Nephron (organoid): ENCODE measurements at regions not wholly inside any gene's neighbourhood (a gene's known extent, or its start where the extent isn't known, plus 50 kb on each side); places are given as distances from the start of the nearest gene placed in this dataset.
A peak's percentile ranks its signal among the peaks of the same experiment; 100 is the strongest.

Experiments used
- H3K27ac Mint-ChIP-seq, 3 experiments: 2 replicates each; pipeline ENCODE4 v1.8.0; 2020; ENCODE audit warnings: mixed read lengths in 3 of 3, mild to moderate bottlenecking in 2 of 3, moderate library complexity in 1 of 3
- H3K27me3 Mint-ChIP-seq: 2 replicates; pipeline ENCODE4 v1.8.0; 2021; ENCODE audit warnings: low read depth, mild to moderate bottlenecking, moderate library complexity, mixed read lengths
- H3K36me3 Mint-ChIP-seq: 2 replicates; pipeline ENCODE4 v1.8.0; 2020; ENCODE audit warnings: low read depth, mixed read lengths
- H3K4me1 Mint-ChIP-seq: 2 replicates; pipeline ENCODE4 v1.8.0; 2020; ENCODE audit warnings: mixed read lengths
- H3K4me3 Mint-ChIP-seq, 3 experiments: 2 replicates each; pipeline ENCODE4 v1.8.0; 2020; ENCODE audit warnings: mild to moderate bottlenecking in 3 of 3, mixed read lengths in 3 of 3, moderate library complexity in 2 of 3
- H3K9me3 Mint-ChIP-seq: 2 replicates; pipeline ENCODE4 v1.8.0; 2020; ENCODE audit warnings: mixed read lengths
- TF ChIP-seq, protein P1 (sequence below), 3 experiments: fragments of 200-600 bp; sonication (generic); IDR thresholded peaks; one replicate each; pipeline ENCODE4 v1.5.0; 2021; ENCODE audit warnings: antibody characterized with exemption in 3 of 3; ENCODE audit not compliant: unreplicated experiment in 3 of 3

DNA sequence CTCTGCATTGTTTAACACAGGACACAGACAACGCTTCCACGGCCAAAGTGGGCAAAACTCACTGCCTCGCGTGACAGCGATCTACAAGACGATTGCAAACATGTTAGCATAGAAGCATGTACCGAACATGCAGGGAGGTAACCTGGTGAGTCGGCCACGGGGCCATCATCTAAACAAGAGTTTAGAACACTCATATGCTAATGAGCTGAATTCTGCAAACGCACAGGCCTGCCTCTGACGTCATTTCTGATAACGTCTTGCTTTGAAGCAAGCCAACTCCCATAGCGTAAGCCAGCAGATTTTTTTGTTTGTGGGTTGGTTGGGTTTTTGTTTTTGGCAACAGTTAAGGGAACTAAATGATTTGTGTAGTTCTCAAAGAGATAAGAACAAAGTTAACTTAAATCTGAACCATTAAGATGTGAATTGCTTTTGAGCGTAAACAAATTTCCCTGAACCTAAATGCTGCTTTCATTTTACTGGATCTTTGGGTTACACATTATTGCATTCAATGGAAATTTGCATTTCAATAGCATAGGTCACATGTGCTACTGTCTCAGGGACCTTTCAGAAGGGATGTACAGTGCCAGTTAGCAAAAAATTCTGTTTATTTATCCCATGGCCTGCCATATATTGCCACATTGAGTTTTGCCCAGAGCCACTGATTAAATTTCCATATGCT, 184.5 kb upstream of the PDE10A start:
- peaks cover 90% of the 10 kb centered on the region for H3K27me3 Mint-ChIP-seq
- no peaks in the 10 kb centered on the region for H3K36me3 Mint-ChIP-seq
- peaks cover 57% of the 10 kb centered on the region for H3K4me1 Mint-ChIP-seq
- TF ChIP-seq, protein P1, sequence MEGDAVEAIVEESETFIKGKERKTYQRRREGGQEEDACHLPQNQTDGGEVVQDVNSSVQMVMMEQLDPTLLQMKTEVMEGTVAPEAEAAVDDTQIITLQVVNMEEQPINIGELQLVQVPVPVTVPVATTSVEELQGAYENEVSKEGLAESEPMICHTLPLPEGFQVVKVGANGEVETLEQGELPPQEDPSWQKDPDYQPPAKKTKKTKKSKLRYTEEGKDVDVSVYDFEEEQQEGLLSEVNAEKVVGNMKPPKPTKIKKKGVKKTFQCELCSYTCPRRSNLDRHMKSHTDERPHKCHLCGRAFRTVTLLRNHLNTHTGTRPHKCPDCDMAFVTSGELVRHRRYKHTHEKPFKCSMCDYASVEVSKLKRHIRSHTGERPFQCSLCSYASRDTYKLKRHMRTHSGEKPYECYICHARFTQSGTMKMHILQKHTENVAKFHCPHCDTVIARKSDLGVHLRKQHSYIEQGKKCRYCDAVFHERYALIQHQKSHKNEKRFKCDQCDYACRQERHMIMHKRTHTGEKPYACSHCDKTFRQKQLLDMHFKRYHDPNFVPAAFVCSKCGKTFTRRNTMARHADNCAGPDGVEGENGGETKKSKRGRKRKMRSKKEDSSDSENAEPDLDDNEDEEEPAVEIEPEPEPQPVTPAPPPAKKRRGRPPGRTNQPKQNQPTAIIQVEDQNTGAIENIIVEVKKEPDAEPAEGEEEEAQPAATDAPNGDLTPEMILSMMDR (IDR thresholded peaks at IDR 0.05; ENCODE audit: unreplicated experiment in 3 of 3), result no peak
- no peaks in the 10 kb centered on the region for H3K9me3 Mint-ChIP-seq
- peak overlapping the region in 1 of 3 experiments; percentile 47 for H3K27ac Mint-ChIP-seq
- peak overlapping the region in 1 of 3 experiments; percentile 62 for H3K4me3 Mint-ChIP-seq

DNA sequence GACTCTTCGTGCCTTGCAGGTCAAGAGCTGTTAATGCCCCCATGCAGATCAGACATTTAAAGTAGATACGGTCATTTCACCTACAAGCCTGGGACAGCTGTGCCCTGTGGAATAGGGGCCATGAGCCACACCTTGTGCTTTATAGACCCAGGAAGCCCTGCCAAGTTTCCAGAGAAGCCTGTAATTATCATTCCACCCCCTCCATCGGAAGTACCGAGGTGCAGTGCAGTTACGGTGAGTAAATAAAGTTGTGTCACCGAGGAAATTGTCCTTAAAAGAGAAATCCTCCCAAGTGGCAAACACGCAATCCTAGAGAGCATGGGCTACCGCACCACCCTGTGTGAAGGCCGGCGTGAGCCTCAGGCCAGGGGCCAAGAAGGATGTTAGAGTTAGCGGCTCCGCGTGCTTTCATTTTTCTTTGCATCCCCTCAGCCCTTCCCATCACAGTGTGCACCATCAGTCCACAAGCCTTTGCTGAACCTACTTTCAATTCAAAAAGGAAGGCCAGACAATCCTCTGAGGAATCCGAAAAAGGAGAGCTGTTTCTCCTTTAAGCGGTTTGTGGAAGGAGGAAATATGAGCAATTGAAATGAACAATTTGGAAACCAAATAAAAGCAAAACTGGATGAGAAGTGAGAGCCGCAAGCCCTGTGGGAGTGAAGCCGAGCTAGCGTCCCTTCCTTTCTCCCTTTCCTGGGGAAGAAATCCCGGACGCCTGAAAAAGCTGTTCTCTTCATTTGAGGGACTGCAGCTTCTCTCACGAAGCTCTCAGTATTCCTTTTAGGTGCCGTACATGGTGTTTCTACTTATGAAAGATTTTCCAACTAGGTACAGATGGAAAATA, 183.3 kb upstream of the PDE10A start:
- TF ChIP-seq, protein P1 (IDR thresholded peaks at IDR 0.05; ENCODE audit: unreplicated experiment in 3 of 3), result no peak
- Mint-ChIP-seq H3K4me3 (peak overlapping the region; percentile 41 to 64 (median 62)), H3K4me1 (peaks cover 62% of the 10 kb centered on the region), H3K9me3 (no peaks in the 10 kb centered on the region), H3K27ac (peak overlapping the region; percentile 47 to 80 (median 69)), H3K27me3 (peaks cover 88% of the 10 kb centered on the region), H3K36me3 (no peaks in the 10 kb centered on the region)

DNA sequence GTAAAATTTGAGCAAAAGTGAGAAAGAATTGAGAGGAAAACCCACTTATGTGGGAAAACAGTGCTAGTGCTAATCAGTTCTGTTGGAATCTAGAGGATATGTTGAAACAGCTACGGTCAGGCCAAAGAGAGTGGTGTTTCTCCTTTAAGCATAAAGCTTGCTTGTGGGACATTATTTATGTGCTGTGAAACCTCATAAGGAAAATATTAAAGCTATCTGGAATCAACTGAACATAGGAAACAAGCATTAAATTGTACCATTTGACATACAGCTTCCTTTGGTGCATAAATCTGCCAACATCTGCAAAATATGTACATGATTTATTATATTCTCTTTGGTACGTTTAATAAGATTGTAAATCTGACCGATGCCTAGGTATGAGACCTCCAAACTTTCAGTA, 182.5 kb upstream of the PDE10A start:
- Mint-ChIP-seq H3K4me1 (peaks cover 62% of the 10 kb centered on the region), H3K36me3 (no peaks in the 10 kb centered on the region), H3K4me3 (peak overlapping the region; percentile 41 to 64 (median 62)), H3K9me3 (no peaks in the 10 kb centered on the region), H3K27ac (peak overlapping the region; percentile 47 to 80 (median 69)), H3K27me3 (peaks cover 85% of the 10 kb centered on the region)
- TF ChIP-seq, protein P1 (IDR thresholded peaks at IDR 0.05; ENCODE audit: unreplicated experiment in 3 of 3), result no peak

DNA sequence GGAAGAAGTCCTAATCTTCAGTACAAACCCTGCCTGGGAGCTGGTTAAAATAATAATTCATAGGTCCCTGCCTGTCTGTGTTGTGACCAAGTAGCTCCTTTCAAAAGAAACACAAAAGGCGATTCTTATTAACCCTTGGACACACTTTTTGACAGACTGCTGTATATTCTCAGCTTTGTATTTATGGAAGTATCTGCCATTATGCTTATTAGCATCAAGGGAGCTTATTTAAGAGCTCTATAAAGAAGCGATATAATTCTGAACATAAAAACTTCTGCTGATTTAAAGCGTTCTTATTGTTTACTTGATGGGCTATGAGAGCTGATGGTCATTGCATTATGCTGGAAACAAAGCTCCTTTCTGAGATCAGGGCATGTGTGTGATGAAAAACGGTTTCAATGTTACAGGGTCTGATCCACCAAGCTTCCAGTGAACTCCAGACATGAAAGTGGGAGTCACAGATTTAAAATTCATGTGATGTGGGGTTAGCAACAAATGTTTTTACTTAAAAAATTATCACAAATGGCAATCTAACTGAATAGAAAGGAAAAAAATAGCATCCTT, 181.8 kb upstream of the PDE10A start:
- Mint-ChIP-seq H3K9me3 (no peaks in the 10 kb centered on the region), H3K27me3 (peaks cover 85% of the 10 kb centered on the region), H3K4me3 (peak overlapping the region in 1 of 3 experiments; percentile 19), H3K4me1 (peaks cover 57% of the 10 kb centered on the region), H3K36me3 (no peaks in the 10 kb centered on the region), H3K27ac (peak overlapping the region; percentile 47 to 76 (median 55))
- TF ChIP-seq, protein P1 (IDR thresholded peaks at IDR 0.05; ENCODE audit: unreplicated experiment in 3 of 3), result no peak

DNA sequence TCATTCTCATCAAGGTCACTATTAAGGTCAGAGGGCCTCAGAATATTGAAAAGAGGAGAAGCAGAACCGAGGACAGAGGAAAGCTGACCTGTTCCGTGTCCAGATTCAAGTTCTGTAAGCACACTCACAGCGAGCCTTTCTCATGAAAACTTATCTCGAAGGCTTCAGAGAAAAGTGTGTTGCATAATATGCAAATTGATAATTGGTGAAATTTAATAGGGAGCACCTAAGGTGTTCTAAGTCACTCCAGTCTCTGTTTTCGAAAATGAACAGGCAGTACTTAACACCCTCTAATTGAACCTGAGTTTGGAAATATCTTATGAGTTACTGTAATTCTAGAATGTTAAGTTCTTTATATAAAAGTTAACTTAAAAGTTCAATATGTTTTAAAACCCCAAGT, 181.2 kb upstream of the PDE10A start:
- H3K36me3 Mint-ChIP-seq, result no peaks in the 10 kb centered on the region
- peaks cover 51% of the 10 kb centered on the region for H3K4me1 Mint-ChIP-seq
- H3K27me3 Mint-ChIP-seq, result peaks cover 84% of the 10 kb centered on the region
- no peak overlapping the region for H3K4me3 Mint-ChIP-seq
- TF ChIP-seq, protein P1 (IDR thresholded peaks at IDR 0.05; ENCODE audit: unreplicated experiment in 3 of 3), result no peak
- H3K9me3 Mint-ChIP-seq, result no peaks in the 10 kb centered on the region
- H3K27ac Mint-ChIP-seq, result no peak overlapping the region
